ENCODE measurements at regions not wholly inside any gene's neighbourhood (a gene's known extent, or its start where the extent isn't known, plus 50 kb on each side); places are given as distances from the start of the nearest gene placed in this dataset.

DNA sequence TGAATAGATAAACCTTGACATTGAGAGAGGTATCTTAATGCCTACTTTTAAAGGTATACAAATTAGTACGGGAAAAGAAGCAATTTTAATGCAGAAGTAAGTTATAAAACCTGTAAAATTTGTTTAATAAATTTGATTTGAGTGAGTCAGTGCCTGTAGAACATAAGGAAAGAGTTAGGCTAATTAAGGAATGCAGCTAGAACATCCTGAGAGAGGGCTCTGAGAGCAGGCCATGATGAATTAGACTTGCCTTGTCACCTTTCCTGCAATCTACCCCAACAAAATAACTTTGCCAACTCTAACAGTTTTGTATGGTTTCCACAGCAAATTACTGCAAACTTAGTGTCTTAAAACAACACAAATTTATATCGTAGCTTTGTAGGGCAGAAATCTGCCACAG, 700.8 kb downstream of the RFPL4B start:
- H3K4me2 ChIP-seq (ENCODE audit: low read length), result no peak overlapping the region
- H3K4me3 ChIP-seq (replicated peaks in 1 of 2; ENCODE audit: low read depth in 1 of 2, low read length in 2 of 2), result no peak overlapping the region
- no peaks in the 10 kb centered on the region for H3K9me2 ChIP-seq (ENCODE audit: insufficient read depth)
- POLR2A ChIA-PET, result no interaction called here
- RAD21 ChIA-PET (ENCODE audit: low non-redundant PET in 1 of 2, low total read pairs in 2 of 2, uncharacterized antibody in 2 of 2, unreplicated experiment in 2 of 2), result no interaction called here
- DNase-seq (ENCODE audit: low read depth, low spot score), result no peak
- CTCF ChIA-PET, result no interaction called here
- no peaks in the 10 kb centered on the region for H3K4me1 ChIP-seq (ENCODE audit: control insufficient read depth in 1 of 2, insufficient read depth in 2 of 2, low read length in 2 of 2)
- H3K9me3 ChIP-seq (ENCODE audit: control insufficient read depth in 1 of 2, insufficient read depth in 1 of 2, low read depth in 1 of 2, low read length in 2 of 2), result no peaks in the 10 kb centered on the region
- BruUV-seq (replicated peaks), result no TSS peak
- H3K9ac ChIP-seq (ENCODE audit: low read length), result no peak overlapping the region
- H3K36me3 ChIP-seq (ENCODE audit: control insufficient read depth in 1 of 2, insufficient read depth in 2 of 2, low read length in 2 of 2), result no peaks in the 10 kb centered on the region
- H2AFZ ChIP-seq (ENCODE audit: low read depth, low read length, poor library complexity, severe bottlenecking), result no peak overlapping the region
- H4K20me1 ChIP-seq (ENCODE audit: insufficient read depth), result no peaks in the 10 kb centered on the region
- TF ChIP-seq FOSL1 (IDR thresholded peaks at IDR 0.05; ENCODE audit: low read depth) (no peak), EZH2 (IDR thresholded peaks at IDR 0.05) (no peak), EZH2phosphoT487 (IDR thresholded peaks at IDR 0.05; ENCODE audit: borderline replicate concordance) (no peak), YY1 (IDR thresholded peaks at IDR 0.05; ENCODE audit: extremely low read depth, insufficient replicate concordance, low read depth, low read length) (no peak), RAD21 (IDR thresholded peaks at IDR 0.05; ENCODE audit: low read depth) (no peak), POLR2AphosphoS5 (IDR thresholded peaks at IDR 0.05; ENCODE audit: low read depth, low read length) (no peak), JUND (IDR thresholded peaks at IDR 0.05) (no peak), CEBPB (IDR thresholded peaks at IDR 0.05; ENCODE audit: low read depth) (no peak), ZNF274 (IDR thresholded peaks at IDR 0.05; ENCODE audit: low read depth, low read length) (no peak), SP1 (IDR thresholded peaks at IDR 0.05; ENCODE audit: low read depth) (no peak), SIN3A (IDR thresholded peaks at IDR 0.05; ENCODE audit: low read depth) (no peak), POLR2A (IDR thresholded peaks at IDR 0.05; ENCODE audit: borderline replicate concordance, extremely low read depth, insufficient read depth, insufficient read length) (no peak)
- TF ChIP-seq, protein P1, sequence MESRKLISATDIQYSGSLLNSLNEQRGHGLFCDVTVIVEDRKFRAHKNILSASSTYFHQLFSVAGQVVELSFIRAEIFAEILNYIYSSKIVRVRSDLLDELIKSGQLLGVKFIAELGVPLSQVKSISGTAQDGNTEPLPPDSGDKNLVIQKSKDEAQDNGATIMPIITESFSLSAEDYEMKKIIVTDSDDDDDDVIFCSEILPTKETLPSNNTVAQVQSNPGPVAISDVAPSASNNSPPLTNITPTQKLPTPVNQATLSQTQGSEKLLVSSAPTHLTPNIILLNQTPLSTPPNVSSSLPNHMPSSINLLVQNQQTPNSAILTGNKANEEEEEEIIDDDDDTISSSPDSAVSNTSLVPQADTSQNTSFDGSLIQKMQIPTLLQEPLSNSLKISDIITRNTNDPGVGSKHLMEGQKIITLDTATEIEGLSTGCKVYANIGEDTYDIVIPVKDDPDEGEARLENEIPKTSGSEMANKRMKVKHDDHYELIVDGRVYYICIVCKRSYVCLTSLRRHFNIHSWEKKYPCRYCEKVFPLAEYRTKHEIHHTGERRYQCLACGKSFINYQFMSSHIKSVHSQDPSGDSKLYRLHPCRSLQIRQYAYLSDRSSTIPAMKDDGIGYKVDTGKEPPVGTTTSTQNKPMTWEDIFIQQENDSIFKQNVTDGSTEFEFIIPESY (IDR thresholded peaks at IDR 0.05; ENCODE audit: extremely low read depth, insufficient replicate concordance, low read length), result no peak
- TF ChIP-seq, protein P2, sequence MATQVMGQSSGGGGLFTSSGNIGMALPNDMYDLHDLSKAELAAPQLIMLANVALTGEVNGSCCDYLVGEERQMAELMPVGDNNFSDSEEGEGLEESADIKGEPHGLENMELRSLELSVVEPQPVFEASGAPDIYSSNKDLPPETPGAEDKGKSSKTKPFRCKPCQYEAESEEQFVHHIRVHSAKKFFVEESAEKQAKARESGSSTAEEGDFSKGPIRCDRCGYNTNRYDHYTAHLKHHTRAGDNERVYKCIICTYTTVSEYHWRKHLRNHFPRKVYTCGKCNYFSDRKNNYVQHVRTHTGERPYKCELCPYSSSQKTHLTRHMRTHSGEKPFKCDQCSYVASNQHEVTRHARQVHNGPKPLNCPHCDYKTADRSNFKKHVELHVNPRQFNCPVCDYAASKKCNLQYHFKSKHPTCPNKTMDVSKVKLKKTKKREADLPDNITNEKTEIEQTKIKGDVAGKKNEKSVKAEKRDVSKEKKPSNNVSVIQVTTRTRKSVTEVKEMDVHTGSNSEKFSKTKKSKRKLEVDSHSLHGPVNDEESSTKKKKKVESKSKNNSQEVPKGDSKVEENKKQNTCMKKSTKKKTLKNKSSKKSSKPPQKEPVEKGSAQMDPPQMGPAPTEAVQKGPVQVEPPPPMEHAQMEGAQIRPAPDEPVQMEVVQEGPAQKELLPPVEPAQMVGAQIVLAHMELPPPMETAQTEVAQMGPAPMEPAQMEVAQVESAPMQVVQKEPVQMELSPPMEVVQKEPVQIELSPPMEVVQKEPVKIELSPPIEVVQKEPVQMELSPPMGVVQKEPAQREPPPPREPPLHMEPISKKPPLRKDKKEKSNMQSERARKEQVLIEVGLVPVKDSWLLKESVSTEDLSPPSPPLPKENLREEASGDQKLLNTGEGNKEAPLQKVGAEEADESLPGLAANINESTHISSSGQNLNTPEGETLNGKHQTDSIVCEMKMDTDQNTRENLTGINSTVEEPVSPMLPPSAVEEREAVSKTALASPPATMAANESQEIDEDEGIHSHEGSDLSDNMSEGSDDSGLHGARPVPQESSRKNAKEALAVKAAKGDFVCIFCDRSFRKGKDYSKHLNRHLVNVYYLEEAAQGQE (IDR thresholded peaks at IDR 0.05; ENCODE audit: low read depth), result no peak
- TF ChIP-seq, protein P3, sequence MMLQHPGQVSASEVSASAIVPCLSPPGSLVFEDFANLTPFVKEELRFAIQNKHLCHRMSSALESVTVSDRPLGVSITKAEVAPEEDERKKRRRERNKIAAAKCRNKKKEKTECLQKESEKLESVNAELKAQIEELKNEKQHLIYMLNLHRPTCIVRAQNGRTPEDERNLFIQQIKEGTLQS (IDR thresholded peaks at IDR 0.05), result no peak
- TF ChIP-seq, protein P4, sequence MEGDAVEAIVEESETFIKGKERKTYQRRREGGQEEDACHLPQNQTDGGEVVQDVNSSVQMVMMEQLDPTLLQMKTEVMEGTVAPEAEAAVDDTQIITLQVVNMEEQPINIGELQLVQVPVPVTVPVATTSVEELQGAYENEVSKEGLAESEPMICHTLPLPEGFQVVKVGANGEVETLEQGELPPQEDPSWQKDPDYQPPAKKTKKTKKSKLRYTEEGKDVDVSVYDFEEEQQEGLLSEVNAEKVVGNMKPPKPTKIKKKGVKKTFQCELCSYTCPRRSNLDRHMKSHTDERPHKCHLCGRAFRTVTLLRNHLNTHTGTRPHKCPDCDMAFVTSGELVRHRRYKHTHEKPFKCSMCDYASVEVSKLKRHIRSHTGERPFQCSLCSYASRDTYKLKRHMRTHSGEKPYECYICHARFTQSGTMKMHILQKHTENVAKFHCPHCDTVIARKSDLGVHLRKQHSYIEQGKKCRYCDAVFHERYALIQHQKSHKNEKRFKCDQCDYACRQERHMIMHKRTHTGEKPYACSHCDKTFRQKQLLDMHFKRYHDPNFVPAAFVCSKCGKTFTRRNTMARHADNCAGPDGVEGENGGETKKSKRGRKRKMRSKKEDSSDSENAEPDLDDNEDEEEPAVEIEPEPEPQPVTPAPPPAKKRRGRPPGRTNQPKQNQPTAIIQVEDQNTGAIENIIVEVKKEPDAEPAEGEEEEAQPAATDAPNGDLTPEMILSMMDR (IDR thresholded peaks at IDR 0.05 in 2 of 3, conservative IDR thresholded peaks at IDR 0.05 in 1 of 3; ENCODE audit: borderline replicate concordance in 1 of 3, insufficient read depth in 1 of 3, low read depth in 2 of 3, low read length in 2 of 3), result no peak
- H3K79me2 ChIP-seq (ENCODE audit: insufficient read depth, low read length), result no peaks in the 10 kb centered on the region
- intact Hi-C loops (cut with micrococcal nuclease), result no loop called here
- H3K27ac ChIP-seq (ENCODE audit: low read depth, low read length), result no peak overlapping the region
- H3K27me3 ChIP-seq (ENCODE audit: insufficient read depth, low read length), result no peaks in the 10 kb centered on the region
- no peak for ATAC-seq
